ENCODE measurements at regions not wholly inside any gene's neighbourhood (a gene's known extent, or its start where the extent isn't known, plus 50 kb on each side); places are given as distances from the start of the nearest gene placed in this dataset.

DNA sequence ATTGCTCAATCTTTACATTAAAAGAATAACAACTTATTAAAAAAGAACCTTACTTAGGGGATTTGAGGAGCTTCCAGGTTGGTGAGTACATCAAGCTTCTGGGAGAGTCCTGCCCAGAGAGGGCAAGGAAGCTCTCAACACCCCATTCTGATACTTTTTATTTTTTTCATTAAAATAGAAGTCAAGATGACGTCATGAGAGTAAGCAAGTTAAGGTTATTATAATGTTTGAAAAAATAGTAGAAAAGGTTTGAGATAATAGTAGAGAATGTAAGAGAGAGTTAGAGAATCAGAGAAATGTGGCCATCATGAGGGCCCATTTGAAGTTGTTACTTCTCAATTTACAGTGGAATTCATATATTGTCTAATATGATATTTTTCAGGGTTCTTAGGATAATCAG lies 221.0 kb upstream of the SLC16A7 start:
- H3K4me2 ChIP-seq: no peak overlapping the region
- WGBS (ENCODE audit: low lambda C conversion rate, missing lambda C conversion rate): 87% methylated on average over 1 of the region's 1 CpG

DNA sequence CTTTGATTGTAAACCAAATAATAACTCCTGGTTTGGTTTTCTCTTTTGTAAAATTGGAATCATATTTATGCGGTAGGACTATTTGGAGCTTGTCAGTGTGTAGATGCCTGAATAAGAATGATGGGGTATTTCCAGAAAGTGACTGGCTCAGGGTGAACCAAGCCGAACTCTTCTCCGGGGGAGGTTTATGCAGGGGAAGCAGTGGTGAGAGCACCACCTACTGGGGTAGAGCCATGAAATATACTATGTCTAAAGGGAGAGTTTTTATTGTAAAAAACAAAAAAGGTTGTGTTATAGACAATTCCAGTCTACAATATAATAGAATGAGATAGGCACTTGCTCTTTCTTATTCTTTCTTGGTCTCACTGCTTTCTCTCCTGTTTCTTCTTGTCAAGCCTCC lies 222.9 kb upstream of the SLC16A7 start:
- Histone ChIP-seq H3K9me2 (replicated peaks; ENCODE audit: insufficient read depth) (no peaks in the 10 kb centered on the region), H3K9me3 (ENCODE audit: low read depth) (no peaks in the 10 kb centered on the region), H3K36me3 (replicated peaks; ENCODE audit: insufficient read depth, low read depth) (no peaks in the 10 kb centered on the region), H3K4me3 (no peak overlapping the region), H3K4me1 (ENCODE audit: insufficient read depth) (no peaks in the 10 kb centered on the region), H3K27me3 (no peaks in the 10 kb centered on the region), H4K20me1 (ENCODE audit: insufficient read depth, poor library complexity, severe bottlenecking) (no peaks in the 10 kb centered on the region), H3K4me2 (no peak overlapping the region), H2AFZ (no peak overlapping the region), H3K79me2 (no peaks in the 10 kb centered on the region), H3K27ac (no peak overlapping the region)
- WGBS (ENCODE audit: low lambda C conversion rate, missing lambda C conversion rate): 53% methylated on average over 3 of the region's 3 CpGs
- TF ChIP-seq EZH2phosphoT487 (IDR thresholded peaks at IDR 0.05; ENCODE audit: low read depth, severe bottlenecking, unreplicated experiment) (no peak), EZH2 (IDR thresholded peaks at IDR 0.05; ENCODE audit: borderline replicate concordance) (no peak)
- TF ChIP-seq, protein P1, sequence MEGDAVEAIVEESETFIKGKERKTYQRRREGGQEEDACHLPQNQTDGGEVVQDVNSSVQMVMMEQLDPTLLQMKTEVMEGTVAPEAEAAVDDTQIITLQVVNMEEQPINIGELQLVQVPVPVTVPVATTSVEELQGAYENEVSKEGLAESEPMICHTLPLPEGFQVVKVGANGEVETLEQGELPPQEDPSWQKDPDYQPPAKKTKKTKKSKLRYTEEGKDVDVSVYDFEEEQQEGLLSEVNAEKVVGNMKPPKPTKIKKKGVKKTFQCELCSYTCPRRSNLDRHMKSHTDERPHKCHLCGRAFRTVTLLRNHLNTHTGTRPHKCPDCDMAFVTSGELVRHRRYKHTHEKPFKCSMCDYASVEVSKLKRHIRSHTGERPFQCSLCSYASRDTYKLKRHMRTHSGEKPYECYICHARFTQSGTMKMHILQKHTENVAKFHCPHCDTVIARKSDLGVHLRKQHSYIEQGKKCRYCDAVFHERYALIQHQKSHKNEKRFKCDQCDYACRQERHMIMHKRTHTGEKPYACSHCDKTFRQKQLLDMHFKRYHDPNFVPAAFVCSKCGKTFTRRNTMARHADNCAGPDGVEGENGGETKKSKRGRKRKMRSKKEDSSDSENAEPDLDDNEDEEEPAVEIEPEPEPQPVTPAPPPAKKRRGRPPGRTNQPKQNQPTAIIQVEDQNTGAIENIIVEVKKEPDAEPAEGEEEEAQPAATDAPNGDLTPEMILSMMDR (IDR thresholded peaks at IDR 0.05; ENCODE audit: poor library complexity): peak; percentile 41
- peak; percentile 28 for DNase-seq (ENCODE audit: low spot score)

More for the DNA sequence above, 221.0 kb upstream of the SLC16A7 start:
- H2AFZ ChIP-seq: no peak overlapping the region
- no peaks in the 10 kb centered on the region for H4K20me1 ChIP-seq (ENCODE audit: insufficient read depth, poor library complexity, severe bottlenecking)
- no peaks in the 10 kb centered on the region for H3K4me1 ChIP-seq (ENCODE audit: insufficient read depth)
- no peaks in the 10 kb centered on the region for H3K9me2 ChIP-seq (replicated peaks; ENCODE audit: insufficient read depth)
- DNase-seq (ENCODE audit: low spot score): no peak
- H3K36me3 ChIP-seq (replicated peaks; ENCODE audit: insufficient read depth, low read depth): no peaks in the 10 kb centered on the region
- no peaks in the 10 kb centered on the region for H3K9me3 ChIP-seq (ENCODE audit: low read depth)
- TF ChIP-seq EZH2 (IDR thresholded peaks at IDR 0.05; ENCODE audit: borderline replicate concordance) (no peak), EZH2phosphoT487 (IDR thresholded peaks at IDR 0.05; ENCODE audit: low read depth, severe bottlenecking, unreplicated experiment) (no peak)
- TF ChIP-seq, protein P1 (IDR thresholded peaks at IDR 0.05; ENCODE audit: poor library complexity): no peak
- H3K27me3 ChIP-seq: no peaks in the 10 kb centered on the region
- no peaks in the 10 kb centered on the region for H3K79me2 ChIP-seq
- no peak overlapping the region for H3K27ac ChIP-seq
- no peak overlapping the region for H3K4me3 ChIP-seq

DNA sequence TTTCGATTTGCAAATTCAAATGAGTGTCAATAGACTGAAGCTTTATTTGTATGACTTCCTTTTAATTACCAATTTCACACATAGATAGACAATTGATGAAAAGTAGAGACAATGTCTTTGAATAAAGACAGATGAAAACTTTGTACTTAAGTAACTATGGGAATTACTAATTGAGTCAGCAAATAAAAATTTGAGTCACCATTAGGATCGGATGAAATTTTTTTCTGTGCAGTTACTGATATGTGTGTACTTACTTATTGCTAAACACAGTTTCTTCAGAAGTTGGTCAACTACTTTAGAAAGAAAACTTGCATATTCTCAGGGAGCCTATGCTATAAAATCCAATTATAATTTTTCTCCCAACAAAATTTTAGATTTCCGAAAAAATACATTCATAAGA lies 224.9 kb upstream of the SLC16A7 start:
- Histone ChIP-seq H2AFZ (no peak overlapping the region), H3K4me2 (no peak overlapping the region), H3K4me1 (ENCODE audit: insufficient read depth) (no peaks in the 10 kb centered on the region), H3K27me3 (no peaks in the 10 kb centered on the region), H3K27ac (no peak overlapping the region), H4K20me1 (ENCODE audit: insufficient read depth, poor library complexity, severe bottlenecking) (no peaks in the 10 kb centered on the region), H3K9me3 (ENCODE audit: low read depth) (no peaks in the 10 kb centered on the region), H3K9me2 (replicated peaks; ENCODE audit: insufficient read depth) (no peaks in the 10 kb centered on the region), H3K4me3 (no peak overlapping the region), H3K36me3 (replicated peaks; ENCODE audit: insufficient read depth, low read depth) (no peaks in the 10 kb centered on the region), H3K79me2 (no peaks in the 10 kb centered on the region)
- no peak for DNase-seq (ENCODE audit: low spot score)
- WGBS (ENCODE audit: low lambda C conversion rate, missing lambda C conversion rate): 94% methylated on average over 3 of the region's 3 CpGs
- TF ChIP-seq EZH2phosphoT487 (IDR thresholded peaks at IDR 0.05; ENCODE audit: low read depth, severe bottlenecking, unreplicated experiment): no peak

DNA sequence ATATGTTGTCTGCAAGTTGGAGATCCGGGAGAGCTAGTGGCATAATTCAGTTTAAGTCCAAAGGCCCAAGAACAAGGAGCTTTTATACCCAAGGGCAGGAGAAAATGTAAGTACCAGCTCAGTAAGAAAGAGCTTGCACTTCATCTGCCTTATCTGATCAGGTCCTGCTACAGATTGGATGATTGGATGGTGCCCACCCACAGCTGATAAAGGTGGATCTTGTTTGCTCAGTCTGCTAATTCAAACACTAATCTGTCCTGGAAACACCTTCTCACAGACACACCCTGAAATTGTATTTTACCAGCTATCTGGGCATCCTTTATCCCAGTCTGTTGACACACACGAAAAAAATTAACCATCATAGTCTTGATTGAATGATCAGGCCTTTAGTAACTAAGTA lies 230.7 kb upstream of the SLC16A7 start:
- TF ChIP-seq EZH2 (IDR thresholded peaks at IDR 0.05; ENCODE audit: borderline replicate concordance): no peak
- TF ChIP-seq, protein P1 (IDR thresholded peaks at IDR 0.05; ENCODE audit: poor library complexity): no peak
- no peak for TF ChIP-seq EZH2phosphoT487 (IDR thresholded peaks at IDR 0.05; ENCODE audit: low read depth, severe bottlenecking, unreplicated experiment)
- no peaks in the 10 kb centered on the region for H4K20me1 ChIP-seq (ENCODE audit: insufficient read depth, poor library complexity, severe bottlenecking)
- H2AFZ ChIP-seq: no peak overlapping the region
- H3K9me2 ChIP-seq (replicated peaks; ENCODE audit: insufficient read depth): no peaks in the 10 kb centered on the region
- H3K4me3 ChIP-seq: no peak overlapping the region
- DNase-seq (ENCODE audit: low spot score): no peak
- no peaks in the 10 kb centered on the region for H3K79me2 ChIP-seq
- no peaks in the 10 kb centered on the region for H3K4me1 ChIP-seq (ENCODE audit: insufficient read depth)
- H3K9me3 ChIP-seq (ENCODE audit: low read depth): no peaks in the 10 kb centered on the region
- H3K27ac ChIP-seq: no peak overlapping the region
- no peaks in the 10 kb centered on the region for H3K27me3 ChIP-seq
- H3K36me3 ChIP-seq (replicated peaks; ENCODE audit: insufficient read depth, low read depth): no peaks in the 10 kb centered on the region
- H3K4me2 ChIP-seq: no peak overlapping the region
- 63% methylated on average over 2 of the region's 2 CpGs for WGBS (ENCODE audit: low lambda C conversion rate, missing lambda C conversion rate)

Measured in hepatocyte (in vitro differentiated cells).